IMR-90 (cell line): ENCODE measurements at regions not wholly inside any gene's neighbourhood (a gene's known extent, or its start where the extent isn't known, plus 50 kb on each side); places are given as distances from the start of the nearest gene placed in this dataset.

Experiments used
- ATAC-seq: fragments of 200-7000 bp; cut with Tn5 transposase; 2 replicates; pipeline ENCODE4 v1.9.1; 2020; ENCODE audit warnings: low read depth, mild to moderate bottlenecking, moderate library complexity
- BruUV-seq: library from RNA; stranded (reverse); fragments of 400-500 nt; replicated peaks from 2 replicates; lab custom pipeline; 2021; lab: Mats Ljungman, UMichigan
- CTCF ChIA-PET: fragments of 300-600 bp; formaldehyde crosslinking; extraction: SDS; loops from one replicate; lab custom pipeline; 2021; ENCODE audit warnings: antibody characterized with exemption; lab: Yijun Ruan, JAX
- POLR2A ChIA-PET: fragments of 300-600 bp; sonication (Branson Sonifier 250); formaldehyde crosslinking; loops from one replicate; lab custom pipeline; 2022; ENCODE audit warnings: antibody characterized with exemption; ENCODE audit not compliant: unreplicated experiment; lab: Charles Lee
- DNase-seq: peaks from one replicate; pipeline ENCODE4 v3.0.0; 2013
- H2AFZ ChIP-seq: replicated peaks from 2 replicates; pipeline ENCODE3; 2013; ENCODE audit warnings: low read length, mild to moderate bottlenecking; ENCODE audit not compliant: poor library complexity
- H2AK5ac ChIP-seq: 2 replicates; pipeline ENCODE4 v1.6.1; 2013; ENCODE audit warnings: low read depth, low read length, inconsistent platforms
- H2AK9ac ChIP-seq: replicated peaks from 2 replicates; pipeline ENCODE3; 2013; ENCODE audit warnings: mild to moderate bottlenecking, low read depth, low read length, moderate library complexity; ENCODE audit not compliant: poor library complexity
- H2BK120ac ChIP-seq: 2 replicates; pipeline ENCODE4 v1.6.1; 2013; ENCODE audit warnings: low read depth, low read length, inconsistent platforms
- H2BK15ac ChIP-seq: 3 replicates; pipeline ENCODE4 v1.6.1; 2013; ENCODE audit warnings: low read depth, low read length, inconsistent platforms
- H2BK20ac ChIP-seq: 2 replicates; pipeline ENCODE4 v1.6.1; 2013; ENCODE audit warnings: low read depth, mild to moderate bottlenecking, inconsistent platforms, low read length, moderate library complexity
- H2BK5ac ChIP-seq: 2 replicates; pipeline ENCODE4 v1.6.1; 2013; ENCODE audit warnings: mild to moderate bottlenecking, low read depth, low read length, inconsistent platforms; ENCODE audit not compliant: poor library complexity, severe bottlenecking
- H3K14ac ChIP-seq: replicated peaks from 2 replicates; pipeline ENCODE4 v1.6.1; 2013; ENCODE audit warnings: low read depth, low read length, inconsistent platforms
- H3K18ac ChIP-seq: 2 replicates; pipeline ENCODE4 v1.6.1; 2013; ENCODE audit warnings: low read depth, low read length, control low read depth
- H3K23ac ChIP-seq: 2 replicates; pipeline ENCODE4 v1.6.1; 2013; ENCODE audit warnings: low read depth, low read length, inconsistent platforms
- H3K27ac ChIP-seq: 2 replicates; pipeline ENCODE4 v1.5.1; 2013; ENCODE audit warnings: mild to moderate bottlenecking, control low read depth, low read length; ENCODE audit not compliant: insufficient read depth
- H3K27me3 ChIP-seq: 2 replicates; pipeline ENCODE4 v1.6.1; 2013; ENCODE audit warnings: low read length; ENCODE audit not compliant: control insufficient read depth, insufficient read depth
- H3K36me3 ChIP-seq: 2 replicates; pipeline ENCODE4 v1.6.1; 2013; ENCODE audit warnings: low read length, mixed read lengths; ENCODE audit not compliant: control insufficient read depth, insufficient read depth
- H3K4ac ChIP-seq: 2 replicates; pipeline ENCODE4 v1.6.1; 2013; ENCODE audit warnings: low read depth, low read length, inconsistent platforms
- H3K4me1 ChIP-seq: 2 replicates; pipeline ENCODE4 v1.6.1; 2013; ENCODE audit warnings: low read length, mixed read lengths; ENCODE audit not compliant: control insufficient read depth, insufficient read depth
- H3K4me2 ChIP-seq: 2 replicates; pipeline ENCODE4 v1.6.1; 2013; ENCODE audit warnings: low read depth, mild to moderate bottlenecking, control low read depth, low read length, moderate library complexity
- H3K4me3 ChIP-seq: 2 replicates; pipeline ENCODE4 v1.5.1; 2013; ENCODE audit warnings: low read depth, mild to moderate bottlenecking, control low read depth, low read length, moderate library complexity; ENCODE audit not compliant: insufficient read depth
- H3K56ac ChIP-seq: 2 replicates; pipeline ENCODE4 v1.6.1; 2013; ENCODE audit warnings: low read length, inconsistent platforms; ENCODE audit not compliant: insufficient read depth; ENCODE audit errors: extremely low read depth
- H3K79me1 ChIP-seq, 2 experiments: 2 replicates each; pipeline ENCODE4 v1.6.1; 2013; ENCODE audit warnings: low read length in 2 of 2, inconsistent platforms in 1 of 2, low read depth in 1 of 2
- H3K9ac ChIP-seq: 2 replicates; pipeline ENCODE4 v1.6.1; 2013; ENCODE audit warnings: low read depth, low read length, control low read depth
- H3K9me1 ChIP-seq: 2 replicates; pipeline ENCODE4 v1.6.1; 2013; ENCODE audit warnings: low read length, inconsistent platforms; ENCODE audit not compliant: insufficient read depth
- H3K9me3 ChIP-seq: 2 replicates; pipeline ENCODE4 v1.6.1; 2013; ENCODE audit warnings: low read length; ENCODE audit not compliant: control insufficient read depth, insufficient read depth
- H4K20me1 ChIP-seq: 2 replicates; pipeline ENCODE4 v1.6.1; 2013; ENCODE audit warnings: low read length, inconsistent platforms; ENCODE audit not compliant: insufficient read depth
- H4K5ac ChIP-seq: 2 replicates; pipeline ENCODE4 v1.6.1; 2013; ENCODE audit warnings: mild to moderate bottlenecking, low read depth, low read length, control low read depth
- H4K8ac ChIP-seq, 2 experiments: 2 replicates each; pipeline ENCODE4 v1.6.1; 2013; ENCODE audit warnings: low read depth in 2 of 2, low read length in 2 of 2, control low read depth in 1 of 2, inconsistent platforms in 1 of 2
- H4K91ac ChIP-seq: 2 replicates; pipeline ENCODE4 v1.6.1; 2013; ENCODE audit warnings: low read depth, low read length, inconsistent platforms; ENCODE audit not compliant: insufficient read depth
- MAFK ChIP-seq: IDR thresholded peaks from 2 replicates; pipeline ENCODE4 v1.6.1; 2012; ENCODE audit warnings: low read depth, low read length, improper control_type of control experiment
- WGBS, 2 experiments: methylation state at CpG; one replicate each; pipeline versions ENCODE4 v1.1.5 to v1.1.7; 2013; ENCODE audit warnings: missing lambda C conversion rate in 2 of 2; ENCODE audit not compliant: insufficient read length in 1 of 2; ENCODE audit errors: extremely low coverage in 2 of 2; 5-methylcytosine and 5-hydroxymethylcytosine counted together
- dilution Hi-C: fragments of 300-500 bp; cut with HindIII; formaldehyde crosslinking; loops from one replicate; pipeline ENCODE4 v1.14.3; 2018; ENCODE audit warnings: low sequenced_read_pairs; ENCODE audit not compliant: unreplicated experiment
- in situ Hi-C: fragments of 300-500 bp; cut with MboI; formaldehyde crosslinking; loops from 3 replicates; pipeline ENCODE4 v1.14.3; 2019; ENCODE audit warnings: low sequenced_read_pairs, inconsistent platforms, mixed read lengths
- intact Hi-C: fragments of 100-400 bp; cut with micrococcal nuclease; formaldehyde crosslinking; loops from 2 replicates; pipeline ENCODE4 v1.10.0; 2022

GRCh38 chr12:33529810-33530209 lies 90.2 kb upstream of the SYT10 start:
- intact Hi-C loops, result no loop called here
- Histone ChIP-seq H3K27ac (no peak overlapping the region), H2BK120ac (no peak overlapping the region), H2AFZ (no peak overlapping the region), H3K4me1 (no peaks in the 10 kb centered on the region), H3K36me3 (no peaks in the 10 kb centered on the region), H2AK5ac (no peak overlapping the region), H2BK20ac (no peak overlapping the region), H4K5ac (no peak overlapping the region), H3K4me3 (no peak overlapping the region), H4K91ac (no peak overlapping the region), H2AK9ac (no peak overlapping the region), H4K8ac (no peak overlapping the region), H2BK5ac (no peak overlapping the region), H2BK15ac (no peak overlapping the region), H3K79me1 (no peaks in the 10 kb centered on the region), H3K9me1 (no peaks in the 10 kb centered on the region), H3K4me2 (no peak overlapping the region), H3K56ac (no peak overlapping the region), H3K9me3 (peaks cover 2% of the 10 kb centered on the region; the same call in 1 of the 2 replicates), H3K27me3 (no peaks in the 10 kb centered on the region), H3K14ac (no peak overlapping the region), H3K23ac (no peak overlapping the region), H3K9ac (no peak overlapping the region), H3K18ac (no peak overlapping the region), H4K20me1 (no peaks in the 10 kb centered on the region), H3K4ac (no peak overlapping the region)
- ATAC-seq (no peak), DNase-seq (no peak)
- in situ Hi-C loops, result no loop called here
- no TSS peak for BruUV-seq
- TF ChIP-seq MAFK, result no peak
- CTCF ChIA-PET, result no interaction called here
- POLR2A ChIA-PET, result no interaction called here
- dilution Hi-C loops, result no loop called here
- WGBS, 2 experiments, result no CpG with 5 or more reads among the region's 1 CpG
